ENCODE measurements at regions not wholly inside any gene's neighbourhood (a gene's known extent, or its start where the extent isn't known, plus 50 kb on each side); places are given as distances from the start of the nearest gene placed in this dataset.

- Histone ChIP-seq H3K4me1 (ENCODE audit: insufficient read depth) (no peaks in the 10 kb centered on the region), H3K27me3 (no peaks in the 10 kb centered on the region), H3K4me3 (no peak overlapping the region), H3K9me3 (no peaks in the 10 kb centered on the region), H3K27ac (no peak overlapping the region), H3K36me3 (no peaks in the 10 kb centered on the region)
- no peak for TF ChIP-seq POLR2A (IDR thresholded peaks at IDR 0.05)
- 19 to 30% (median 23%) methylated on average over 6 of the region's 6 CpGs for WGBS, 3 donors
- no peak for DNase-seq
- intact Hi-C loops (cut with DNase I) = no loop called here
These were observed 287.8 kb upstream of the SHH start for GRCh38 chr7:156100086-156100485.

GRCh38 chr7:156099085-156099484, 286.8 kb upstream of the SHH start:
- H3K36me3 ChIP-seq = no peaks in the 10 kb centered on the region
- no peaks in the 10 kb centered on the region for H3K27me3 ChIP-seq
- no peak overlapping the region for H3K4me3 ChIP-seq
- 87 to 90% (median 87%) methylated on average over 10 of the region's 10 CpGs for WGBS, 3 donors
- no peaks in the 10 kb centered on the region for H3K4me1 ChIP-seq (ENCODE audit: insufficient read depth)
- no peaks in the 10 kb centered on the region for H3K9me3 ChIP-seq
- no peak overlapping the region for H3K27ac ChIP-seq
- no peak for DNase-seq
- intact Hi-C loops (cut with DNase I) = no loop called here
- TF ChIP-seq POLR2A (IDR thresholded peaks at IDR 0.05) (no peak), CTCF (IDR thresholded peaks at IDR 0.05) (no peak), EP300 (IDR thresholded peaks at IDR 0.05) (no peak)

GRCh38 chr7:156096771-156097538, 284.7 kb upstream of the SHH start:
- WGBS, 3 donors = 60 to 65% (median 63%) methylated on average over 20 of the region's 20 CpGs
- Histone ChIP-seq H3K4me1 (ENCODE audit: insufficient read depth) (no peaks in the 10 kb centered on the region), H3K36me3 (no peaks in the 10 kb centered on the region), H3K9me3 (no peaks in the 10 kb centered on the region), H3K4me3 (no peak overlapping the region), H3K27ac (no peak overlapping the region), H3K27me3 (no peaks in the 10 kb centered on the region)
- DNase-seq = no peak
- no peak for TF ChIP-seq POLR2A (IDR thresholded peaks at IDR 0.05)
- no peak for TF ChIP-seq CTCF (IDR thresholded peaks at IDR 0.05)
- no peak for TF ChIP-seq EP300 (IDR thresholded peaks at IDR 0.05)
- intact Hi-C loops (cut with DNase I) = no loop called here

- Histone ChIP-seq H3K36me3 (no peaks in the 10 kb centered on the region), H3K4me1 (ENCODE audit: insufficient read depth) (no peaks in the 10 kb centered on the region), H3K9me3 (no peaks in the 10 kb centered on the region), H3K27ac (no peak overlapping the region), H3K27me3 (no peaks in the 10 kb centered on the region), H3K4me3 (no peak overlapping the region)
- no peak for DNase-seq
- intact Hi-C loops (cut with DNase I) = no loop called here
- WGBS, 3 donors = 60 to 70% (median 69%) methylated on average over 9 of the region's 9 CpGs
- TF ChIP-seq CTCF (IDR thresholded peaks at IDR 0.05) (no peak), EP300 (IDR thresholded peaks at IDR 0.05) (no peak), POLR2A (IDR thresholded peaks at IDR 0.05) (no peak)
These were observed 283.8 kb upstream of the SHH start for GRCh38 chr7:156095908-156096539.

Data from ovary (tissue), 7 donors.